Stimulated activated CD8-positive, alpha-beta memory T cell treated with anti-CD3 and anti-CD28 coated beads, Interleukin-2, amount 100 ng/mL, for 1 hour (primary cell): ENCODE measurements at regions not wholly inside any gene's neighbourhood (a gene's known extent, or its start where the extent isn't known, plus 50 kb on each side); places are given as distances from the start of the nearest gene placed in this dataset.
"Not testable (repeated sequence)": the region's sequence is repeated elsewhere in the genome, so short reads cannot be mapped to it uniquely, and the experiment has no call there.

Experiments
- DNase-seq, 2 donors: peaks; one replicate each; pipeline ENCODE4 v3.0.0-alpha.2; 2020; ENCODE audit warnings: low read depth in 2 of 2

- no peak for DNase-seq
These were observed 83.5 kb upstream of the CCL21 start for GRCh38 chr9:34793428-34793827.

GRCh38 chr9:34783951-34784487 lies 74.1 kb upstream of the CCL21 start:
- no peak for DNase-seq

- DNase-seq: no peak
These were observed 72.4 kb upstream of the CCL21 start for GRCh38 chr9:34782372-34782771.

- no peak for DNase-seq
These were observed 67.7 kb upstream of the CCL21 start for GRCh38 chr9:34777666-34778065.

- DNase-seq: no peak
These were observed 64.0 kb upstream of the CCL21 start for GRCh38 chr9:34773955-34774354.

GRCh38 chr9:34773306-34773910 lies 63.5 kb upstream of the CCL21 start:
- no peak for DNase-seq

GRCh38 chr9:34771007-34771406 lies 61.1 kb upstream of the CCL21 start:
- DNase-seq: no peak

- DNase-seq: not testable (repeated sequence)
These were observed 57.2 kb upstream of the CCL21 start for GRCh38 chr9:34767087-34767486.

- not testable (repeated sequence) for DNase-seq
These were observed 50.5 kb upstream of the CCL21 start for GRCh38 chr9:34760196-34761040.
